ENCODE measurements at regions not wholly inside any gene's neighbourhood (a gene's known extent, or its start where the extent isn't known, plus 50 kb on each side); places are given as distances from the start of the nearest gene placed in this dataset.
"Not testable (repeated sequence)": the region's sequence is repeated elsewhere in the genome, so short reads cannot be mapped to it uniquely, and the experiment has no call there.

GRCh38 chr5:62083661-62084060, 222.3 kb upstream of the KIF2A start:
- DNase-seq (ENCODE audit: low spot score): no peak

GRCh38 chr5:62084391-62084790, 221.6 kb upstream of the KIF2A start:
- DNase-seq (ENCODE audit: low spot score): no peak
- no peak for FAIRE-seq

More at GRCh38 chr5:62083661-62084060, 222.3 kb upstream of the KIF2A start:
- FAIRE-seq: no peak

GRCh38 chr5:62090953-62091352, 215.1 kb upstream of the KIF2A start:
- DNase-seq (ENCODE audit: low spot score) (no peak), FAIRE-seq (no peak)

GRCh38 chr5:62093411-62093810, 212.6 kb upstream of the KIF2A start:
- DNase-seq (ENCODE audit: low spot score) (no peak), FAIRE-seq (no peak)

- DNase-seq (ENCODE audit: low spot score): peak; percentile 75
- peak; percentile 87 for FAIRE-seq
These were observed 212.0 kb upstream of the KIF2A start for GRCh38 chr5:62093976-62094375.

- FAIRE-seq (no peak), DNase-seq (ENCODE audit: low spot score) (no peak)
These were observed 208.6 kb upstream of the KIF2A start for GRCh38 chr5:62097361-62097760.

- no peak for DNase-seq (ENCODE audit: low spot score)
- FAIRE-seq: no peak
These were observed 205.8 kb upstream of the KIF2A start for GRCh38 chr5:62100201-62100600.

- FAIRE-seq; DNase-seq (ENCODE audit: low spot score): not testable (repeated sequence)
These were observed 202.1 kb upstream of the KIF2A start for GRCh38 chr5:62103863-62104262.

- FAIRE-seq (no peak), DNase-seq (ENCODE audit: low spot score) (no peak)
These were observed 194.6 kb upstream of the KIF2A start for GRCh38 chr5:62111428-62111827.

- DNase-seq (ENCODE audit: low spot score): no peak
- no peak for FAIRE-seq
These were observed 193.2 kb upstream of the KIF2A start for GRCh38 chr5:62112689-62113228.

- FAIRE-seq (no peak), DNase-seq (ENCODE audit: low spot score) (no peak)
These were observed 191.0 kb upstream of the KIF2A start for GRCh38 chr5:62115014-62115413.

GRCh38 chr5:62124266-62124665, 181.7 kb upstream of the KIF2A start:
- DNase-seq (ENCODE audit: low spot score): no peak

GRCh38 chr5:62126090-62126489, 179.9 kb upstream of the KIF2A start:
- FAIRE-seq (no peak), DNase-seq (ENCODE audit: low spot score) (no peak)

More at GRCh38 chr5:62124266-62124665, 181.7 kb upstream of the KIF2A start:
- no peak for FAIRE-seq

- DNase-seq (ENCODE audit: low spot score) (no peak), FAIRE-seq (no peak)
These were observed 178.8 kb upstream of the KIF2A start for GRCh38 chr5:62127098-62127736.

- FAIRE-seq: peak; percentile 23
- no peak for DNase-seq (ENCODE audit: low spot score)
These were observed 175.9 kb upstream of the KIF2A start for GRCh38 chr5:62130107-62130506.

- no peak for FAIRE-seq
- DNase-seq (ENCODE audit: low spot score): no peak
These were observed 173.7 kb upstream of the KIF2A start for GRCh38 chr5:62132276-62132675.

- DNase-seq (ENCODE audit: low spot score): no peak
- FAIRE-seq: no peak
These were observed 172.6 kb upstream of the KIF2A start for GRCh38 chr5:62133426-62133825.

GRCh38 chr5:62134811-62135210, 171.2 kb upstream of the KIF2A start:
- peak; percentile 27 for FAIRE-seq
- DNase-seq (ENCODE audit: low spot score): no peak

GRCh38 chr5:62137628-62138027, 168.4 kb upstream of the KIF2A start:
- no peak for DNase-seq (ENCODE audit: low spot score)

GRCh38 chr5:62138607-62139006, 167.4 kb upstream of the KIF2A start:
- FAIRE-seq (no peak), DNase-seq (ENCODE audit: low spot score) (no peak)

More at GRCh38 chr5:62137628-62138027, 168.4 kb upstream of the KIF2A start:
- FAIRE-seq: no peak

- FAIRE-seq (no peak), DNase-seq (ENCODE audit: low spot score) (no peak)
These were observed 166.3 kb upstream of the KIF2A start for GRCh38 chr5:62139741-62140140.

- FAIRE-seq (no peak), DNase-seq (ENCODE audit: low spot score) (no peak)
These were observed 163.7 kb upstream of the KIF2A start for GRCh38 chr5:62142351-62142750.
